ENCODE measurements at regions not wholly inside any gene's neighbourhood (a gene's known extent, or its start where the extent isn't known, plus 50 kb on each side); places are given as distances from the start of the nearest gene placed in this dataset.

- no peak for DNase-seq (ENCODE audit: low spot score)
- H3K27ac ChIP-seq, result no peak overlapping the region
- TF ChIP-seq CTCF (IDR thresholded peaks at IDR 0.05), result no peak
- H3K4me3 ChIP-seq, result no peak overlapping the region
Measured at GRCh38 chr6:164404812-164405488, 904.5 kb downstream of the C6orf118 start.

DNA sequence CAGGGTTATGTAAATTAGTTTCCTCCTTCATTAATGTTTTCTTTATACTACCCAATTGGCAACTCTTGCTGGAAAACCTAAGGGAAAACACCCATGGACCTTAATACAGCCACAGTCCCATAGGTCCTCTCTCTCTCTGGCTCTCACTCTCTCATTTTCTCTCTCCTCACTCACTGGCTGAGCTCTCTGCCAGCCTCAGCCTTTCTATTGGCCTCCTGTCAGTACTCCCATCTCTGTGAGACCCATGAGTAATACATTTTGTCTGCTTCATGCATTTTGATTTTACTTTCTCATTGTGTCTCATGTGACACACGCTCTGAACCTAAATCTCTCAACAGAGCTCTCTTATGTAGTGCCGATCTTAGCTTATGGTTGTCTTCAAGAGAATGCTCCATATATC, 907.5 kb downstream of the C6orf118 start:
- no peak for DNase-seq (ENCODE audit: low spot score)
- Histone ChIP-seq H3K4me3 (no peak overlapping the region), H3K27ac (no peak overlapping the region)
- TF ChIP-seq CTCF (IDR thresholded peaks at IDR 0.05), result no peak

- Histone ChIP-seq H3K27ac (no peak overlapping the region), H3K4me3 (no peak overlapping the region)
- DNase-seq (ENCODE audit: low spot score), result no peak
- no peak for TF ChIP-seq CTCF (IDR thresholded peaks at IDR 0.05)
Measured at GRCh38 chr6:164398647-164399046, 910.8 kb downstream of the C6orf118 start.

DNA sequence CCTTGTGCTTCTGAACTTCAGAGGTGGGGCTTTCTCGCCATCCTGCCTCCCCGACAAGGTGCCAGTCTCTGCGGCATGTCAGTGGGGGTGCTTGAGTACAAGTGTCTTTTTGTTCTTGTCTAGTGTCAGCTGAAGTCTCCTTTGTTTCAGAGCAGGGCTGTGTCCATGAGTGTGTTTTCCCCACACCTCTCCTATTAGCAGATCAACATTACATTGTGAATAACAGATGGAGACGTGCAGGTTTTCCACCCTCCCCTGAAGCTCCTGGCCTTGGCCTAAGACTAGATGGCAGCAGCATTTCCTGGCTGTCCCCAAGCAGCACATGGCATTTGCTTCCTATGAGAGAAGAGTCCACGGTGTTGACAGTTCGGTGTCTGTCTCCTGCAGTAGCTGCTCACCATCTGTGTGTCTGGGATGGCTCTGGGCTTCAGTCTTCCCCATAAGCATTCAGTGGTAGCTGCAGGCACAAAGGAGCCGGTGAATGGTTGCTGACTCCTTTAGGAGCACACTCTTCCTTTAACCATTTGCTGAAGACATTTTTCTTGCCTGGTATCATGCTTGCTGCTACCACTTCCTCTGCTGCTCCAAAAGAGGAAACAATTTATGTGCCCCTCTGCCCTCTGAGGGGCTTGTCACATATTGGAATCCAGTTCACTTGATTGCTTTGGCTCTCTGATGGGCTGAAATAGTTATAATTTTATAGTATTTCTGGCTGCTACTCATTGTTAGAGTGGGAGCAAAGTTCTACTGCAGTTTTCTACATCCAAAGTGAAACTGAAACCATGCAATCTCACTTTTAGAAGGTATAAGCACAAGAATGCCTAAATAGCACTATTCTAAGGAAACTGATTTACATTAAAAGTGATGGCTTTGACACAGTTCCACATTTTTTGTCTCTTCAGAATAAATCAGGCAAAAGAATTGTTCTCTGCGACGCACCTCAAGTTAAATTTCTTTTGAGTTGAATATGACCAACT, 913.0 kb downstream of the C6orf118 start:
- Histone ChIP-seq H3K4me3 (peak overlapping the region; percentile 46), H3K27ac (peak overlapping the region in 1 of 2 donors; percentile 3)
- DNase-seq (ENCODE audit: low spot score), result no peak
- no peak for TF ChIP-seq CTCF (IDR thresholded peaks at IDR 0.05)

DNA sequence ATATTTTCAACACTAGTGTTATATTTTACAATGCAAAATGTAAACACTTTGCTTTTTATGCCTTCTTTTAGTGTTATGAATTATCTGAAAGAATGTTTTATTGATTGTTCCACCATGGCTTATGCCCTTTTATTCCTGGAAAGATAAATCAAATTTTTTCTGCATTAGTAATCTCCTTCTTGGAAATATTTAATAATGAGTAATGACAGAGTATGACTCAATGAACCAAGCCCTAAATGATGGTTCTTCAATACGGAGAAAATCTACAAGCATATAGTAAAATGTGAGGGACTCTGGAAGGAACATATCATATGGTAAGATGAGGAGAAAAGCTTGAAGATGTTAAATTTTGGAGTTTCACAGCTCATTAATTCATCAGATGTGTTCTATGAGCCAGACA, 929.6 kb downstream of the C6orf118 start:
- no peak for TF ChIP-seq CTCF (IDR thresholded peaks at IDR 0.05)
- DNase-seq (ENCODE audit: low spot score), result no peak
- H3K27ac ChIP-seq, result no peak overlapping the region
- H3K4me3 ChIP-seq, result no peak overlapping the region

- H3K4me3 ChIP-seq, result no peak overlapping the region
- DNase-seq (ENCODE audit: low spot score), result no peak
- no peak for TF ChIP-seq CTCF (IDR thresholded peaks at IDR 0.05)
- H3K27ac ChIP-seq, result no peak overlapping the region
Measured at GRCh38 chr6:164378330-164378729, 931.1 kb downstream of the C6orf118 start.
